GM10266 (cell line): ENCODE measurements at regions not wholly inside any gene's neighbourhood (a gene's known extent, or its start where the extent isn't known, plus 50 kb on each side); places are given as distances from the start of the nearest gene placed in this dataset.

ENCODE experiments used
- DNase-seq: peaks from one replicate; pipeline ENCODE4 v3.0.0; 2012; ENCODE audit errors: extremely low spot score
- TF ChIP-seq, protein P1 (sequence below): IDR thresholded peaks from 2 replicates; pipeline ENCODE4 v1.5.1; 2012; ENCODE audit warnings: mild to moderate bottlenecking, low read depth; ENCODE audit not compliant: control insufficient read depth, insufficient read depth; ENCODE audit errors: missing control alignments

DNA sequence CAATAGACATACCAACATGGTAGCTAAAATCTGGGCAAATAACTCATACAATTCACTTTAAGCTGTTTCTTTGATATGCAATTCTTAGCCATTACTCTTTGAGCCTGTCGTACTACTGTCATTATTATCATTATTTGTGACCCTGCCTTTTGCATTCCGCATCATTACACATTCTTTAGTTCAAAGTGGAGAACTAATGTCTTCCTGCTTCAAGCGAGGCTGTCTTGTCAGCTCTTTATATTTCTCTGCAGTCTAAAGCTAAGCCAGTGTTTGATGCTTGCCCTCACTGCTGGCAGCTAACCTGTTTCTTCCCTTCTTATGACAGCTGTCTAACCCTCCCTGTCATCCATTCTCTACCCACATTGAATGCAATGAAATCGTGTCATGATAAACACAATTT lies 186.8 kb downstream of the FAT4 start:
- TF ChIP-seq, protein P1, sequence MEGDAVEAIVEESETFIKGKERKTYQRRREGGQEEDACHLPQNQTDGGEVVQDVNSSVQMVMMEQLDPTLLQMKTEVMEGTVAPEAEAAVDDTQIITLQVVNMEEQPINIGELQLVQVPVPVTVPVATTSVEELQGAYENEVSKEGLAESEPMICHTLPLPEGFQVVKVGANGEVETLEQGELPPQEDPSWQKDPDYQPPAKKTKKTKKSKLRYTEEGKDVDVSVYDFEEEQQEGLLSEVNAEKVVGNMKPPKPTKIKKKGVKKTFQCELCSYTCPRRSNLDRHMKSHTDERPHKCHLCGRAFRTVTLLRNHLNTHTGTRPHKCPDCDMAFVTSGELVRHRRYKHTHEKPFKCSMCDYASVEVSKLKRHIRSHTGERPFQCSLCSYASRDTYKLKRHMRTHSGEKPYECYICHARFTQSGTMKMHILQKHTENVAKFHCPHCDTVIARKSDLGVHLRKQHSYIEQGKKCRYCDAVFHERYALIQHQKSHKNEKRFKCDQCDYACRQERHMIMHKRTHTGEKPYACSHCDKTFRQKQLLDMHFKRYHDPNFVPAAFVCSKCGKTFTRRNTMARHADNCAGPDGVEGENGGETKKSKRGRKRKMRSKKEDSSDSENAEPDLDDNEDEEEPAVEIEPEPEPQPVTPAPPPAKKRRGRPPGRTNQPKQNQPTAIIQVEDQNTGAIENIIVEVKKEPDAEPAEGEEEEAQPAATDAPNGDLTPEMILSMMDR: no peak

DNA sequence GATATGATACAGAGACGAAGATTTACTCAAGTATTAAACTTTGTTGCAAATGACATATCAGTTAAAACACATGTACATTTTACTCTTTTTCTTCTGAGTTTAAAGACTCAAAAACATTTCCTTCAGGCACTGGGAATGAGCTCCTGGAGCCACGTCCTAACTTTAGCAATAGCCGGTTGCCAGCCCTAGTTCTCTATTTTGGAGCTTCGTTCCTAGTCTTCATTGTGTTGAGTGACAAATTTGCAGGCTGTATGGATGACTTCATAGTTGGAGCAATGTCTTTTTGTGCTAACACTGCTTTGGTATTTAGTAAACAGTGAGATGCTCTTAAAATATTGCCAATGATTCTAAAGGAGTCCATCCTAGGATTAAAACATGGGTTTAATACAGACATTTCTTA lies 190.9 kb downstream of the FAT4 start:
- DNase-seq: no peak
- TF ChIP-seq, protein P1: no peak

More for the DNA sequence above, 186.8 kb downstream of the FAT4 start:
- no peak for DNase-seq

DNA sequence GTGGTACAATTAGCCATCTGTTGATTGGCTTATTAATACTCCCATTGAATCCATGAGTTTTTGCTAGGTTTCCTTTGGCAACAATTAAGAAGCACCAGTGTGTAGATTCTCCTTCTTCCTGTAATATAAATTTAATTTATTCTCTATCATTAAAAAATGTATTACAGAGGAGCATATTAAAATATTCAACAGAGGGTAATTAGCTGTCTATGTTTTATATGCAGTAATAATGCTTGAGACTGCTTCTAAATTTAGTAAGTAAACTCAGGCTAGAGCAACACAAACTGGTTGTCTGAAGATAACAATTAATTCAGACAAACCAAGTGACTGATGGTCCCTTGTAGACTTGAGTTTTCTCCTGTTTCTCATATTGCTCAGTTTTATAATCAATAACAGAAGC lies 192.4 kb downstream of the FAT4 start:
- TF ChIP-seq, protein P1: no peak
- no peak for DNase-seq

DNA sequence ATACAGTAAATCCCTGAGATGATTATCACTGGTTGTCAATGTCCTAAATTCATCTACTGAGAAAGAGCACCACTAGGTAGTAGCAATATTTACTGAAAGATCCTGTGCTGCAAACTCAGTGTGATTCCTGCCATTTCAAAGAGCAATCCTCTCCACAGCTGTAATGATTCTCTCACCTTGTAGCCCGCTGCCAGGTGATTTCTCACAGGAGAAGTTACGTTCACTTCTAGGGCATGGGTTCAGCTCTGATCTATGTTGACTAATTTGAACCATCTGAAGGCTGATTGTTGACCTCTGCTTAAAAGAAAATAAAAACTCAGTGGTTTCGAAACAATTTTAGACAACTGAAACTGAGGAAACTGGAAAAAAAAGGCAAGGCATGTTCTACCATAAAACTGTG lies 197.0 kb downstream of the FAT4 start:
- DNase-seq: no peak
- TF ChIP-seq, protein P1: no peak

DNA sequence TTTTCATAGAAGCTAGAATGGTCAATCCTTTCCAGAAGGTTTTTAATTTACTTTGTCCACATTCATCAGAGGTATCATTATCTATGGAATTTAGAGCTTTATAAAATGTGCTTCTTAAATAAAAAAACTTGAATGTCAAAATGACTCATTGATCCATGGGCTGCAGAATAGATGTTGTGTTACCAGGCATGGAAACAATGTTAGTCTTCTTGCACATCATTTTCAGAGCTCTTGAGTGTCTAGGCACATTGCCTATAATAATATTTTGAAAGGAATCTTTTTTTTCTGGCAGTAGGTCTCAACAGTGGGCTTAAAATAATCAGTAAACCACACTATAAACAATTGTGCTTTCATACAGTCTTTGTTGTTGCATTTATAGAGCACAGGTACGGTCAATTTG lies 200.3 kb downstream of the FAT4 start:
- DNase-seq: no peak
- TF ChIP-seq, protein P1: no peak

DNA sequence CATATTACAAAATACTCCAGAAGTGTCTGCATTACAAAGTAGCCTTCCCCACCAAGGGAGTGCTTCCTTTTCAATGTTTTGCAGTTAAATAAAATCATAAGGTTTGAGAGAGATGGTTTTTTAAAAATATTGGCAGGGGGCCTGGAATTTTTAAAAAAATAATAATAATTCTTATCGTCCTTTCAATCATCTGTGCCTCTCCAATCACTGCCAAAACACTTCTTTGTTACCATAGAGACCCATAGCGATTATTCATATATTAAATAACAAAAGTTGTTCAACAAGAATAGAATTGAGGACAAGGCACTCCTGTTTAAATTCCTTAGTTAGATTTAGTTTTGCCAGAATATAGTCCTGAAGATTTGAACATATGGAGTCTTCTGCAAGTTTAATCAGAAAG lies 203.1 kb downstream of the FAT4 start:
- TF ChIP-seq, protein P1: no peak
- DNase-seq: no peak

DNA sequence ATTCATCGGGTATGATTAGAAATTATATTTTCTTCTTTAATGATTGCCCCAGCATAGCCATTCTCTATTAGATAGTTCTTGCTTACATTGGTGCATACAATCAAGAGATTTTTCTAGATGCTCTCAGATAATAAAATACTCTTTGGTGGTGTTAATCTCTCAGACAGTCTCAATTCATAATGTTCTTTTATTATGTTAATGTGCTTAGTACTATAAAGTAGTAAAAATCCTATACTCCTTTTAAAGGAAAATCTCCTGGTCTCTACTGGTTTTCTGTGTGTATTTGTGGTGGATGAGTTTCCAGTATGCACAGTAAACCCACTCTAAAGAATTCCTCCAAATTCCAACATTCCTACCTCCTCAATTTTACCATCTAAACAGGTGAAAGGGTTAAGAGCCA lies 203.5 kb downstream of the FAT4 start:
- TF ChIP-seq, protein P1: no peak

More for the DNA sequence above, 203.5 kb downstream of the FAT4 start:
- DNase-seq: no peak
